ENCODE measurements at regions not wholly inside any gene's neighbourhood (a gene's known extent, or its start where the extent isn't known, plus 50 kb on each side); places are given as distances from the start of the nearest gene placed in this dataset.

DNA sequence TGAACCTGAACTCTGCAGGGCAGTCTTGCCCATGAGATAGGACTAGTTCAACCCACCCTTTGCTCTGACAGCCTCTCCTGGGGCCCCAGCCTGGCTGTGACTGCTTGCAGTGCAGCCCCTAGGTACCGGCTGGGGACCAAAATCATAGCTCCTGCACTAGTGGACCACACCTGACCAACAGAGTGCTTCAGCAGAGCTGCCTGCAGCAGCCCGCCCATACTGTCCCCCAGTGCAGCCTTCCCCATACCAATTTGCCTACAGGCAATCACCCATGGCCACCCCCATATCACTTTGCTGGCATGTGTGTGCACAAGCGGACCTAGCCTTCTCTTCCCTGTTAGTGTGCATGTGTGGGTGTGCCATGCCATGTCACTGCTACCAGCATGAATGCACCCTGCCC lies 347.6 kb upstream of the MPDZ start:
- no peak for DNase-seq

DNA sequence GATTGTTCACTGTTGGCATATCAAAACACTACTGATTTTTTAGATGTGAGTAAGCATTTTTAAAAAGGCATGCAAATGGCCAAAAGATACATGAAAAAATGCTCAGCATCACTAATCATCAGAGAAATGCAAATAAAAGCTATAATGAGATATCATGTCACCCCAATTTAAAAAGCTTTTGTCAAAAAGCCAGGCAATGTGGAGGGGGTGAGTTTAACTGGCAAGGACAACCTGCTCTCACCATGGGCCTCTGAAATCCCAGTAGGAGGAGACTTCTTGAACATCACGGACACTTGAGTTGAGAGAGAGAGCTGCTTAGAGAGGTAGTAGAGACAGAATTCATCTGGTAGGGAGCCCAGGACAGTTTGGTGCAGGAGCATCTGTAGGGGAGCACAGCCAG lies 347.1 kb upstream of the MPDZ start:
- DNase-seq = no peak

DNA sequence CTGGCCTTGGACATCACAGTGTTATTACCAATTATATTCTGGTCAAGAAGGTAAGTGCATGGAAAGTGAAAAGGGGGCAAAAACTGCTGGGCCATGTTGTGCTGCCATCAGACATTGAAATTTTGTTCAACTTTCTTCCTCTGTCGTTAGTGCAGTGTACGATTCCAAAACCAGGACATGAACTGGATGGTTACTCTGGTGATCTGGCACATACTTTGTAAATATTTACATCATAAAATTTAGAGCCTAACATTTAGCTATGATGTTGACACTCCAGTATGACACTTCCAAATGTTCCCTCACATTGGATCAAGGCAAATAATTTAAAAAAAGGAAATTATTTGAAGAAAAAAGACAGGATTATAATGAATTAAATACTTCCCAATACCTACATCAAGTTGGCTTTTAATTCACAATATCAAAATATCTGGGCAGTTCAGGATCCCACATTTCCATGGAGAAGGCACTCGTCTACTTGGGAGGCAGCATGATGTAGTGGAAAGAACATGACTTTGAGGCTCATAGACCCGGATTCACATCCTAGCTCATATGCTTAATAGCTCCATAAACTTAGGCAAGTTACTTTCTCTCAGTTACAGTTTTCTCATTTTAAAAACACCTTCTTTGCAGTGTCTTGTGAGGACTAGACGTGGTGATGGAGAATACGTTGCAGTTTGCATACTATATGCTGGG lies 342.5 kb upstream of the MPDZ start:
- no peak for DNase-seq

DNA sequence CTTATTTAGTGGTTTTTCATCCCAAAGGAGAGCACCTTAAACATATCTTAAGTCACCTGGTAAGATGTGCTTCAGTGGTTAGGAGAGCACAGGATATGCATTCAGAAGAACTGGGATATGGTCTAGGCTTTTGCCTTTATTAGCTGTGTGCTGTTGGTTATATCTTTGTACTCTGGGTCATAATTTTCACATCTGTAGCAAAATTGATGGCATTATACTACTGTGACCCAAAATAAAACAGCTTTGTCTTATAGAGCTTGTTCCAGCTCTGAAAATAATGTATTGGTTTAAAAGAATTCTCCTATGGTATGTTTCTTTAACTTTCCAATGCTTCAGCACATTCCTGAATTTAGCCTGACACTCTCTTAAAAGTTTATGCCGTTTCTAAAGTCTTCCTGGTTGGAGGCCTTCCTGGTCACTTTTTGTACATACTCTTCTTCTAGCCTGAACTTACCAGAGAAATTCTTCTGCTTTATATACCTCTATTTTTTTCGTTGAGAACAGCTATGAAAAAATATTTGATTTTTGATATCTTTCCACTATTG lies 337.1 kb upstream of the MPDZ start:
- DNase-seq = no peak

DNA sequence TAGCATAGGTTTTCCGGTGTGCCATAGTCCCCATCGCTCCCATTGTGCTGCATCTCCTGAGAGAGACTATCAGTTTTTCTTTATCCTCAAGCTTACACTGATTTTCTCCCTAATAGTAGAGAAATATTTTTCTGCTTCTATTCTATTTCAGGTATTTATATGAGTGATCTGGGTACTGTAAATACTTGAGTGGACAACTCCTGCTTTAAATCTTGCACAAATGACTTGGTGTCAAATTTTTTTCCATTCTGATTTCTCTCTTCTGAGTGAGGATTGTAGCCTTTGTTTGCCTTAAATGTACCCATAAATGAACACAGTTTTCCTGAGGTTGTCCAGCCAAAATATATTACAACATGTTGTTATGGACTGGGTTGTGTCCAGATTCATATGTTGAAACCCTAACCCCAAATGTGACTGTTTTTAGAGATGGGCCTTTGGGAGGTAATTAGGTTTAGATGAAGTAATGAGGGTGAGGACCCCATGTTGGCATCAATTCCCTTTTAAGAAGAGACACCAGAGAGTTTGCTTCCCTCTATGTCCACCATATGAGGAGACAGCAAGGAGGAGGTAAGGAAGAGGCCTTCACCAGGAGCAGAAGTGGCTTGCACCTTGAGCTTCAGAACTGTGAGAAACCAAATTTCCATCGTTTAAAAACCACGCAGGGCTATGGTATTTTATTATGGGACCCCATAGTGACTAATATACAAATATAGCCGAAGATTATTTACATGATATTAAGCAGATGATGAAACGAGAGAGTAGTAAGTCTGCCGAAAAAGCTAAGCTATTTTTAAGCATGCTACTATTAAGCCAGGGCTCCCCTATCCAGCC lies 336.4 kb upstream of the MPDZ start:
- no peak for DNase-seq

DNA sequence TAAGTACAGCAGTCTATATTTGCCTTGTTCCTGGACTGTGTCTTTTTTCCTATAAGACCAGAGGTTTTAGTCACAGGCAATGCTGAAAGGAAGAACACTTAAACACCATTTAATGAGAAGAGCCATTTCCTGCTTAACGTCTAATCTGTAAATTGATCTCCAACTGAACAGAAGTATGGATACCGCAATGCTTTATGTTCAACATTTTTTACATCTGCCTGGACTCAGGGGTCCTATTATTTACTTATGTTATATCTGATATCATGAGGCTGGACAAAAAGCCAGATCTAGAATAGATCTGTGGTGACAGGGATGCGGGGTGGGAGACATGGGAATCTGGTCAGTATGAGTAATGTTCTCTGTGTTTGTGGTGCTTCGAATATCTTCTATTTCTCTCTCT lies 334.6 kb upstream of the MPDZ start:
- no peak for DNase-seq

DNA sequence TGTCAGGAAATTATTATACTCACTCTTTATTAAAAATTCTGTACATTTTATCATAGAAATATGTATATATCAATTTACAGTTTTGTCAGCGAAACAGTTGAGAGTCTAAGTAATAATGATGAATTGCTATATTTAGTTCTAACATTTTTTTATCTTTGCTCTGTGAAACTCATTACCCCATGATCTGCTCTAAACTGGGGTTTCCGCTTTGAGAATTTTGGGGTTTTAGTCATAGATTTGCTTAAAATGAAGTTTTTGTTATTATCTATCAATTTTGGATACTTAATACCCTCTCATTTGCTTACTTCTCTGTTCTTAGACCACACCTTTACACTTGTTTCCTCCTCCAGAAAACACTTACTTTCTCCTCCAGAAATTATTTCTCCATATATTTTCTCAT lies 333.8 kb upstream of the MPDZ start:
- no peak for DNase-seq

DNA sequence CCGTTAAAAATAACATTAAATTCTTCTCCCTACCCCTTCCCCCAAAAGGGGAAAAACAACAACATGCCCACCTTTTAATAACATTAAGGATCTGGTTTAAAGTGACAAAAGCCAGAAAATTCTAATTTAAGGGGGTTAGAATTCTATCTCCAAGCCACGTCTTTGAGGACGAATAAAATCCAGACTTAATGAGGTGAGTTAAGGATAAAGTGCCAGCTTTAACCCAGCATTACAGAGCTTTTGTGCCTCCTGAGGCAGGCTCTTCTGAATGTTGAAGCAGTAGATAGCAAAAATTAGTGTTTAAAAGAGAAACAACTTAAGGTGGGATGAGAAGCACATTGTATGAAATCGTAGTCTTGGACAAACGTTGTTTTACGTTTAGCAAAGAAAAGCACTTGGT lies 329.0 kb upstream of the MPDZ start:
- DNase-seq = no peak

DNA sequence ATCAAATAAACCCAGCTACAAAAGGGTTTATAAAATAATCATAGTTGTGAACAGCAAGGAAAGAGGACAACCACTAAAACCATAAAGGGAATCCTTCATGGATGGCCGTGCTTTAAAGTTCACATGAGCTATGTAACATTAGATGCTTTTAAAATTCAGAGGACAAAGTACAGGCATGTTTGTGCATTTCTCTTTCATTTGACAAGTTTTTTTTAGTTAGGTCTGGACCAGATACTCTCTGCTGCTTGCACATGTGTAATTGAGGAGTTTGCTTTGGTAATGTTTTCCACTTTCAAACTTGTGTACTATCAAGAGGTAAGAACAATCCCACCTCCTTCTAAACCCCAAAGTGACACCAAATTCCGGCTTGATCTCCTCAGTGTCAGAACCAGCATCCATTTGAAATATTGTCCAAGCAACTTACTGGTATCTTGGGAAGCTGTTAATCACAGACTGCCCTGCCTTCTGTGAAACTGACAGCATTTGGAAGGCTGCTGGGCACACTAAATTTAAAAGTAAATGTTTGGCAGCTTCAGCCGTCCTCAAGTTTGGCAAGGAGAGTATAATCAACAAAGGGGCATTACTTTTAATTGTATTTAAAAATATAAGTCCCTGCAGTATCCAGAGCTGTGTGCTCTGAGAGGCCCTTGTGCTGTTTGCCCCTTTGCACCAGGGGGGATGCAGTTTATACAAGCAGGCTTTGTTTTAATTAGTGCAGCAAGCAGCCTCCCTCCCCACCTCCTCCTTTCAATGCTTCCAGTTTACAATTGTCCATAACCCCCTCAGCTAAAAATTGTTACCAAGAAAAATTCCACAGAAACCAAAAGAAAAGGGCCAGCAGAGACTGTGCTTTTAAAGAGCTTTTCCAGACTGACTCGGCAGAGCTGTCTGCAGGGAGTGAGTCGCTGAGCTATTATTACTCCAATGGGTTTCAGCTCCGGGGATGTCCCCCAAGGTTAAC lies 328.3 kb upstream of the MPDZ start:
- no peak for DNase-seq

DNA sequence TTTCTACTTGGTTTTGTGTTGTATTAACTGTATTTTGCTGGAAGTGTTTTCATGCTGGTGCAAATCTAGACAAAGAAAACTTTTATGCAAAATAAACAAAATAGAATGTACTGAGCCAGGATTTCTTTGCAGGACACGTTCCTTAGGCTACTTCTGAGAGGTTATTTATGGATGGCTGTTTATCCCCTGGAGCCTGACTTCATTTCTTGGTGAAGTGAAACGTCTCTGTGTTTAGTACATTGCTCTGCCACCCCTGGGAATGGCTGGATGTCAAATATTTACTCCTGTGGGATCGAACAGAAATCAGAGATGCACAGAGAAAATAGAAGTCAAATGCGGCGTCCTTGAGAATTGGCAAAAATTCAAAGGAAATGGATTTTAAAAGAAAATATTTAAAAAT lies 327.1 kb upstream of the MPDZ start:
- DNase-seq = no peak

DNA sequence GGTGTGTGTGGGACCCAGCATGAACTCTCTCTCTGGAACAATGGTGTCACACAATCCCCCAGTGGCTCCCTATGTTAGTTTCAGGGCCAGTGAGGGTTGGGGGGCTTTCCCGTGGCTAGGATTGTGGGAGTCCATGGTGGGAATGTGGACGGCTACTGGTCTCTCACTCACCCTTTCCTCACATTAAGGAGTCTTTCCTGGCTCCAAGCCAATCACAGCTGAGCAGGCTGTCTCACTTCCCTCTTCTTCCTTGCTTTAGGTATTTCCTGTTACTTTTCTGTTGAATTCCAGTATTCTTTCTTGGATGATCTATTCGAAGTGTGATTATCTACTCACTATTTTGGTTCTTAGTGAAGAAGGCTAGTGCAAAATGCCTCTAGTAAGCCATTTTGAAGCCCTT lies 324.4 kb upstream of the MPDZ start:
- DNase-seq = no peak

DNA sequence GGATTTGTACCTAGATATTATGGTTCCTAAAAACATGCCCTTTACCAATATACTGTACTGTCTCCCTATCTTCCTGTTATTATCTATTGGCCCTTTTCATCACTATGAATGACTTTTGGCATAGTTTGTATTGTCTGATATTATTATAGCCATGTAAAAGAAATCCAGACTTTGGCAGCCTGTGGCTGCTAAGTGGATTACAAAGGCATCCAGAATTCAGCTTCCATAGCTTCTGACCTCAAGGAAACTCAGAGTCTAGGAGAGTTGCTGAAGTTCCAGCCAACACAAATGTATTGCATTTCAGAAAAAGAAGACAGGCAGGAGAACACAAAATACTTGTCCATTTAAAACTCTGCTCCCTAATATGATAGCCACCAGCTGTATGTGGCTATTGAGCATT lies 319.2 kb upstream of the MPDZ start:
- no peak for DNase-seq

DNA sequence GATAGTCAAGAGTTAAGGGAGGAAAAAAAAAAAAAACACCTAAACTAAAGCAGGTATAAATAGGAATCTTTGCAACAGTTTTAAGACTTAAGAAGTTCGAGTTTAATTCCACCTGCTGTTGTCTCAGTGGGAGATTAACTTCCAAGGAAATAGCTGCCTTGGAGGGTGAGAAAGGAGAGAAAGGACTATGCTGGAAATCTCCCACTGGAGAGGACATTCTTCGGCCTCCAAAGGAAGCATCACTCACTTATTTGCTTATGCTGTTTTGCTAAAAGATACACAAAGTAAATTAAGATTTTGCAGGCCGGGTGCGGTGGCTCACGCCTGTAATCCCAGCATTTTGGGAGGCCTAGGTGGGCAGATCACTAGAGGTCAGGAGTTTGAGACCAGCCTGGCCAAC lies 317.9 kb upstream of the MPDZ start:
- no peak for DNase-seq

DNA sequence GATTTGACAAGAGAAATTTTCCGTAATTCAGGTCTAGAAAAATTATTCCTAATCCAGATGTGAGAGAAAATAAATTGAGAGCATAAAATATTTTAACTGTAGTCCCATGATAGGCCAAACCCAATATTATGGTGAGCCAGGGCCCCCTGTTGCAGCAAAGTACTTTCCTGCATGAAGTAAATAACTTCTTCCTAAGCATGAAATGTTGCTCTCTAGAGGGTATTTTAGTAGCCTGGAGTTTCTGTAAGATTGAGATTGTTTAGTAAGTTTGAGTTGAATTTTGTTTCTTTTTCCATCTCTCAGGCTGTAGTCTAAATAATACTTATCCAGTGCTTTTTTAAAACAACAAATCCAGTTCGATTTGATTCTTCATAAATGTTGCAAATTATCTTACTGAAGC lies 317.5 kb upstream of the MPDZ start:
- DNase-seq = no peak

DNA sequence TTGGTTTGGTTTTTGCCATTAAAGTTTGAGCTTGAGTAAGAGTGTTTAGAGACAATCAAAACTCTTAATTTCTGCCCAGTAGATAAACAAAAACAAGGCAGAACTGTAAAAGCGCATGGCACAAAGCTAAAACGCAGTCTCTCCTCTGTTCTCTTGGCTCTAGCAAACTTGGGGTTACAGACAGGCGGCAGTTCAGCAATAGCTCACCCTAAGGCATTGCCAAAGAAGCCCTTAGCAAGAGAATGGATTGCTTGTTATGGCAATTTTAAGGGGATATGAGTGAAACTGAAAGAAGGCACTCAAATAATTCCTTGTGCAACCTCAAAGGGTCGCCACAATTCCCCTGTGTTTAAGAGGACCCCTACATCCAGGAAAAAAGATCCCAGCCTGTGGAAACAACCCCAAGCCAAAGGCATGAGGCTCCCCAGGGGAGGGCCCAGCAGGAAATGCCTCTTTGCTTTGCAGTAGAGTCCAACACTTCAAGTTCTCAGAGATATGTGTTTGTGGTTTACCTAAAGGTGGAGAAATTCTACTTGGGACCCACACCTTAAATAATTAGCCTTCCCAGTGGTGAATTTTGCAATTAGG lies 317.0 kb upstream of the MPDZ start:
- DNase-seq = no peak

DNA sequence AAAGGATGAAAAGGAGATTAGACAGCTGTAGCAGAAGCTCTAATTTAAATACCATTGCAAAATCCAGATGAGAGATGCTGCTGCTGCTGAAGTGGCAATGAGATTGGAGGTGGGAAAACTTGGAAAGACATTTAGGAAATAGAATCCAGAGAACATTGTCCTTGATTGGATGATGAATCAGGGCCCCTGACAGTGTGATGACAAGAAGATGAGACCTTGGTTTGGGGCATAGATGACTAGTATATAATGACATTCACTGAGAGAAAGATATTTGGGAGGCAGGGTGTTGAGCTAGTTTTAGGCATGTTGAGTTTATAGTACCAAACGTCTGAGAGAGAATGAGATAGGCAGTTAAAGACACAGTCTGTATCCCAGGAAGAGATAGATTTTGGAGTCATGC lies 311.5 kb upstream of the MPDZ start:
- no peak for DNase-seq

DNA sequence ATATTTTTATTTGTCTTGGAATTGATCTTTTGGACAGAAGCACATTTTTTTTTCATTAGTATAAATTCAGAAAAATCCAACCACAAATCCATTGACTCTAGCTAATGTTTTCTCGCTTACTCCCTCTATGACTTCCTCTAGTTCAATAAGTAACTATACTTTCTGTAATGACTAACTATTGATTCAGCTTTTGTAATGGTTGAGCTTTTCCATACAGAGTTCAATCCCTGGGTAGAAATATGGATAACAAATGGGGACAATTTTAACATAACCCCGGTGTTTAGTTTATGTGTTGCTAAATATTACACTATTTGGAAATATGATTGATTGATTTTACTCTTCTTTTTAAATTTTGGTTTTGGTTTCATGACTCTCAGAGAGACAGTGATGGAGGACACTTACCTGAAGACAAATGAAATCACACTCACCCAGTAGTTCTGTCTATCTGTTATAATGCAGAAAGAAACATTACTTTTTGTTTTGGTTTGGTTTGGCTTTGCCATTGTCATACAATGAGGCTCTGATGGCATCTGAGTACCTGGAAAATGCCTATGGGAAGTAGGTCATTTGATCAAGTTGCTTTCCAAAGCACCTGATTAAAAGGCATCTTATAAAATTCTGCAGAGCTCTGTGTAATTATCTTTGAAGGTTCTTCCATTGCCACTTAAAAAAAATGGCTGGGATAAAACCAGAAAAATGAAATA lies 309.7 kb upstream of the MPDZ start:
- DNase-seq = no peak

DNA sequence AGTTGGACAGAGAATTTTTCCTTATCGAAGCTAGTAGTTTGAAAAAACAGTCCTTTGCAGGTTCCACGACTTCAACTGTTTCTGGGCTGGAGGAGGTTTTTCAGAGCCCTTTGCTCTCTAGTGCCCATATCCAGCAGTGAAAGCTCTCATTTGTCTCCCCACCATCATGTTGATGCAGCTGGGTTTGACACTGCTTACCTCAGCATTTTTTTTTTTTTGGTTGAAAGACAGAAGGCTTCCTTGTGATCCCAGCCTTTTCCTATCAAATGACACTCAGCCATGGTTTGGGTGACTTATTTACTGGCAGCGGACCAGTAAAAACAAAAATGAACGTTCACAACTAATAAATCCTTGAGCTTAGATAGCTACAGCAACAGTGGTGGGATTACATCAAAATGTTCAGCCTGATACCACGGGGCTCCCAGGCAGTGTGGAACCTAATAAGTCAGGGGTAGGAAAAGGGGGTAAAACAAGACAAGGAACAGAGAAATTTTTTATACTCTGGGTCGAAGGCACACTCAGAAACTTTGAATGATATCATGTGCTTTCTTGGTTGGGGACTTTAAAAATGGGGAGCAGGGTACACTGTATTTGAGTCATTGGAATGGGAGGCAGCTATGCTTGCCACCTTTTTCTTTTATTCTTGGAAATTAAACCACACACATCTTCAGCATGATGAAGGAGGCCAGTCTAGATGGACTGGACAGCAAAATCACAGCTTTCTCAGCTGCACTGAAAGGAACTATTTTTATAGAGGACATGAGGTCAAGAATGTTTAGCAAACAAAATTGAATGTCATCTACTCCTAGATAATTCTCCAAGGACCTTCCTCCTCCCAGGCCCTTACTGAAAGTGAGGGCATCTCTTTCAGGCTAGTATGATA lies 308.9 kb upstream of the MPDZ start:
- no peak for DNase-seq

DNA sequence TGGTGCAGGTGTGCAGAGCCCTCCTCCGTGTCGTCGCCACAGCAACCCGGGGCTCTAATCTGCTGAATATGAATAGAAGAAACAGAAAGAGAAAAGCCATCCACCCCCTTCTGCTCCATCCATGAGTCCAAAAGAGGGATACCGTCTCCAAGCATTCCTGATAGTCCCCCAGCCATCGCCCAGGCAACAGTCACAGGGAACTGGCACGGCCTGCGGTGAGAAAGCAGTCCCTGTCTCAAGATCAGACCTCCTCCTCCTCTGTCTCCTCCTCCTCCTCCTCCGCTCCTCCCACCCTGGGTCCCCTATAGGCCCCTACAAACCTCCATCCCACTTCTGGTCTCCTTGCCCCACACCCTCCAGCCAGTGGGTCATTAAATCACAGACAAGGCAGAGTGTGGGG lies 308.1 kb upstream of the MPDZ start:
- DNase-seq = no peak

DNA sequence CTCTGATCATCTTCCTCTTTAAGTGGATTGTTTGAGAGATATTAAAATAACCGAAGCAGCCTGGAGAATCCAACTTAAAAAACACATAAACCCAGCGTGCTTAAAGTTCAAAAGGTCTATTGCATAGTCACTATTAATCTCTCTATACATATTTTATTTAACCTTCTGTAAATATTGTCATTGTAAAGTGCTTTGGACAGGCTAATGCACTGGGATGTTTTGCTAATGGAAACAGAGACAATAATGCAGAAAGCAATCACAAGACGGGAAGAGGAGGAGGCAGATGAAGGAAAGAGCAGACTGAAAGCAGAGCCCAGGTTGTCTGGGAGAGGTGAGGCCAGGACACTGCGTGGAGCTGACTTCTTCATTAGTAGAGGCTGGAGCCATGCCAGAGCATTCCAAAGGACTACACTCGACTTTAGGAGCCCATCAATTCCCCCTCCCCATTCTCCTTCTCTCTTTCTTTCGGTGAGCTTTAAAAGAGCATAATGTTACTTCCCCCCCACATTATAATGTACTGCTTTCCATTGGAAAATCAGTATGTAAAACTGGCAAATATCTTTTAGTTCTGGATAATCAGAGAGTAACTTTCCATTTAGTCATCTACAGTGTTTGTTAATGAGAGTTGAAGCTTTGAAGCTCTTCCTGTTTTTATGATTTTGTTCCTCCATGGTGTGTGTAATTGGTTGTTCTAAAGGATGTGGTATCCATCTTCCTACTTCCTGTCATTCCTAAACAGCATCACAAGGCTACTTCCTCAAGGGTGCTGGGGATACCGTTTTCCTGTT lies 307.3 kb upstream of the MPDZ start:
- DNase-seq = no peak
